ELR (cell line): ENCODE measurements at regions not wholly inside any gene's neighbourhood (a gene's known extent, or its start where the extent isn't known, plus 50 kb on each side); places are given as distances from the start of the nearest gene placed in this dataset.

ENCODE experiments used
- DNase-seq: peaks from one replicate; pipeline ENCODE4 v3.0.0-alpha.2; 2015; ENCODE audit warnings: low read depth

DNA sequence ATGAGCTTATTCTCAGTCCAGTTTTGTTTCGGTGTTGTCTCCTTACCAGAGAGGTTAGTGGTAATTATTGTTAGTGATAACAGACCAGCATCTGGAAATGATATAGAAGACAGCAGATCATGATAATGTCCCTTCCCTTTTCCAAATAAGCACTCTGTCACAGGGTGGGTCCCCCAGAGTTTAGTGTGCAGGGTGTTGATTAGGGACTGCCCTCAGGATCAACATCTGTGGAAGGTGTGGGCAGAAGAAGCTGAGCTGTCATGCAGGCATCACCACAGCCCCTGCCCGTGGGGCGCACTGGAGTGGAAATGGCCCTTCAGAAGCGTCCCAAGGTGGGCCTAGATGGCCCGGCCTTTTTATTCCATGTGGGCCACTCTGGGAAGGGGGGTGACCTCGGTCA, 67.6 kb upstream of the DTNBP1 start:
- DNase-seq = no peak

DNA sequence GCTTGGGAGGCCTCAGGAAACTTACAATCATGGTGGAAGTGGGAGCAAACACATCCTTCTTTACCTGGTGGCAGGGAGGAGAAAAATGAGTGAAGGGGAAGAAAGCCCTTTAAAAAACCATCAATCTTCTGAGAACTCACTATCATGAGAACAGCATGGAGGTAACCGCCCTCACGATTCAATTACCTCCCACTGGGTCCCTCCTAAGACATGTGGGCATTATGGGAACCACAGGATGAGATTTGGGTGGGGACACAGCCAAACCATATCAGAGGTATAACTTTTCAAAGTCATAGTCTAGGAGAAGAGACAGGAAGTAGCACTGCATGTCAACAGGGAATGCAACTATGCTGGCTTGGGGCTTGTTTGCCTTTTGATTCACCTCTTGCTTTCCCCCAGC, 59.9 kb upstream of the DTNBP1 start:
- DNase-seq = no peak

DNA sequence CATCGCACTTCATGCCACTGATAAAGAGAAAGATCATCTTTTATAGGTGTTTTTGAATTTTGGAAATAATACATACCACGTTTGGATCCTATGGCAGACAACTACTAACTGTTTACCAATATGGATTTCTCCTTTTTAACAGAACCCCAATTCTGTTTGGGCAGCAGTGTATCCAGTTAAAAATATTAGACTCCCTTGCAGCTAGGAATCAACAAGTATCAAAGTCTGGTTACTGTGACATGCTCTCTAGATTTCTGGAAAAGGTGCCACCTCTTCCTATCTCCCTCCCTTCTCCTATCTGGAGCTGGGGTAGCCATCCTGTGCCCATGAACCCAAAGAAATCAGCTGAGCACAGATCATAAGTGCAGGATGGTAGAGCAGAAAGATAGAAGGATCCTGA, 54.1 kb upstream of the DTNBP1 start:
- DNase-seq = no peak

DNA sequence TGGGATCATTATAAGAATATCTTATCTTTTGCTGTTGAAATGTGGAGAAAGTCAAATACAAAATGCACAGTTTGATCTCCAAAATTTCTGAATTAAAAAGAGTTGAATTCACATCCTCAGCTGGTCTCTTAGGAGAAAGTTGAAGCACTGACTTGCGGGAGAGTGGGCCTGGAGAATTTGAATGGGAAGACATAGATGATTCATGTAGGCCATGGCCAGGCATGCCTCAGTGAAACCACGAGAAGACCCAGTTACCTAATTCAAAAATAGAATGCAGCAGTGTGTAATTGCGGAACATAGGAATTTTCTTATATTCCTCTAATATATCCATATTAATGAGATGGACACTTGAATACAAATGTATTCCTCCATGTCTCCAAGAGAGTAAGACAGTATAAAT, 53.0 kb upstream of the DTNBP1 start:
- no peak for DNase-seq

DNA sequence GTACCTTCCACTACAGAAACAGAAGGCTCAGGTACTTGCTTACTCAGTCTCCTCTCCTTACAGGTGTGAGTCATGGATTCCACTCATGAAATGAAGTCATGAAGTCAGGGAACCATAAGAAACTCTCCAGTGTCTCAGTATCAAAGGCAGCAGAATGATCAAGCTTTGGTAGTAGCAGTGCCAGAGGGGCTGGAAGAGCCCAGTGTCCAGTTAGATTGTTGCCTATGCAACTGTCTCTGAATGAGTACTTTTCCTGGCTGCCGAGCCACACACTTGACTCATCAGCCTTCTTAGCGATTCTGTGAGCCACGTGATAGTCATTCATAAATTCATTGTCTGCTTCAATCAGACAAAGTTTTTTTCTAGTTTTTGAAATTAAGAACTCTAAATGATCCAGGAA, 52.2 kb upstream of the DTNBP1 start:
- DNase-seq = peak; percentile 43

DNA sequence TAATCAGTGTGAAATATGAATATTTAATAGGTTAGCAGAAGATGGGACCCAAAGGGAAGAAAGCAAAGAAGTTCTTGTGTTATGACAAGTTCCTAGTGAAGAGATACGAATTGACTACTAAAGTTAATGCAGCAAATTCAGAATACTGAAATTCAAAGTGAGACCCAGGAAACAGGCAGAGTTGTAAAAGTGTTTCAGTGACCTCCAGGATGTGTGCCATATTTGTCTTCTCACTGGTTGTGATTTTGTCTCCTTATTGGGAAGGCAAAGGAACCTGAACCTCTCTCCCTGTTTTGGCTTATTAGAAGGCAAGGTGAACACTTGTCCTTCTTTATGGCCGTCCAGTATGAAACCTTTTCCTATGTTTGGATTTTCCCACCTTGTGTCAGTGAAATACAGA, 51.8 kb upstream of the DTNBP1 start:
- DNase-seq = no peak

DNA sequence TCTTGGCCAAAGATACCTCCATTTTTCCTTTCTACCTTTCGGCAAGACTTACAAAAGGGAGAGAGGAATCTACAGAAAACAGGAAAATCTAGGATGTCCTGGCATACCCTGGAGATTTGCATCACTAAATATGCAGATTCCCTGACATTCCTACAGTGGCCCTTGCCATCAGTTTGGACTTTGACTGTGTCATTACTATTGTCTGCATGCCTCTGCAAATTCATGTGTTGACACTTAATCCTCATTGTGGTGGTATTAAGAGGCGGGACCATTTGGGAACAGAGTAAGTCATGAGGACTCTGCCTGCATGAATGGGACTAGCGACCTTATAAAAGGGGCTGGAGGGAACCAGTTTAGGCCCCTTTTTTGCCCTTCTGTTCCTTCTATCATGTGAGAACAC, 50.5 kb upstream of the DTNBP1 start:
- DNase-seq = no peak

DNA sequence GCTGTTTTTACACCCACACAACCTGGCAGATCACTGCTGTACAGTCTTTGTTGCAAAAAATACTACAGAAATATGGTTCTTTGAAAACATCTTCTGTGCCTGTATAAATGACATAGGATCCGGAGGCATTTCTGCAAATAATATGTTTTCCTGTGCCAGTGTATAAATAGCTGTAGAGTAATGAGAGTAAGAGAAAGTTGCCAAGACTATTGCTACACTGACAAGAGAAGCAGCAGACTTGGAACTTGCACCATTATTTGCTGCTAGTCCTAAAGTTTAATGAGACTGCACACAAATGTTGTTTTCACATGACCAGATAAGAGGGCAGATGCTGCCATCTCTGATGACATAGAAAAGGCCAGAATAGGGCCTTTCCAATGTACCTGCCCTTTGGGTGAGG, 50.0 kb upstream of the DTNBP1 start:
- no peak for DNase-seq
